ENCODE measurements at regions not wholly inside any gene's neighbourhood (a gene's known extent, or its start where the extent isn't known, plus 50 kb on each side); places are given as distances from the start of the nearest gene placed in this dataset.

DNA sequence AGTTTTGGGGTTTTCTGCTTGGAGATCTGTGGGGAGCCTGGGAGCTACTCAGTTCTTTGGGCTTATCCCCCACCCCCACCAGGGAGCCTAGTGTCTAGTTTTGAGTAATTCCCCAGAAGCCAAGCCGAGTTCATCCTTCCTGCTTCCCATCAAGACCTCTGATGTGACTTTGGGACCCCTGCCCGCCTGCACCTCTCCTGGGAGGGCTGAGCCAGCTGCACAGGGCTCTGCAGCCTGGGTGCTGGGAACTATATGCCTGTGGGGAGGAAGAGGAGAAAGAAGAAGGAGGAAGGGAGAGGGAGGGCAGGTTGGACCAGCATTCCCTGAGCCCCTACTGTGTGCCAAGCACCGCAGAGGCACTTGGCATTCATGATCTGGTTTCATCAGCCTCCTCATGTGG, 178.9 kb downstream of the TMEM132E start:
- H3K27me3 ChIP-seq = peaks cover 0 to 16% (median 0%) of the 10 kb centered on the region in 9 donors
- no peak for ATAC-seq
- H3K4me1 ChIP-seq = no peaks in the 10 kb centered on the region
- DNase-seq = no peak
- WGBS, 4 donors = 57 to 78% (median 65%) methylated on average over 2 to 3 of the region's 3 CpGs
- no peaks in the 10 kb centered on the region for H3K36me3 ChIP-seq
- no peak overlapping the region for H3K27ac ChIP-seq
- TF ChIP-seq, protein P1, sequence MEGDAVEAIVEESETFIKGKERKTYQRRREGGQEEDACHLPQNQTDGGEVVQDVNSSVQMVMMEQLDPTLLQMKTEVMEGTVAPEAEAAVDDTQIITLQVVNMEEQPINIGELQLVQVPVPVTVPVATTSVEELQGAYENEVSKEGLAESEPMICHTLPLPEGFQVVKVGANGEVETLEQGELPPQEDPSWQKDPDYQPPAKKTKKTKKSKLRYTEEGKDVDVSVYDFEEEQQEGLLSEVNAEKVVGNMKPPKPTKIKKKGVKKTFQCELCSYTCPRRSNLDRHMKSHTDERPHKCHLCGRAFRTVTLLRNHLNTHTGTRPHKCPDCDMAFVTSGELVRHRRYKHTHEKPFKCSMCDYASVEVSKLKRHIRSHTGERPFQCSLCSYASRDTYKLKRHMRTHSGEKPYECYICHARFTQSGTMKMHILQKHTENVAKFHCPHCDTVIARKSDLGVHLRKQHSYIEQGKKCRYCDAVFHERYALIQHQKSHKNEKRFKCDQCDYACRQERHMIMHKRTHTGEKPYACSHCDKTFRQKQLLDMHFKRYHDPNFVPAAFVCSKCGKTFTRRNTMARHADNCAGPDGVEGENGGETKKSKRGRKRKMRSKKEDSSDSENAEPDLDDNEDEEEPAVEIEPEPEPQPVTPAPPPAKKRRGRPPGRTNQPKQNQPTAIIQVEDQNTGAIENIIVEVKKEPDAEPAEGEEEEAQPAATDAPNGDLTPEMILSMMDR (IDR thresholded peaks at IDR 0.05) = no peak
- TF ChIP-seq POLR2A (IDR thresholded peaks at IDR 0.05) = no peak
- H3K4me3 ChIP-seq = no peak overlapping the region
- intact Hi-C loops (cut with DNase I) = loop anchor here in 1 of 10 donors (10.0 kb wide), 1 partner anchor 56 kb away; no protein-coding TSS in a partner anchor
- no peaks in the 10 kb centered on the region for H3K9me3 ChIP-seq

DNA sequence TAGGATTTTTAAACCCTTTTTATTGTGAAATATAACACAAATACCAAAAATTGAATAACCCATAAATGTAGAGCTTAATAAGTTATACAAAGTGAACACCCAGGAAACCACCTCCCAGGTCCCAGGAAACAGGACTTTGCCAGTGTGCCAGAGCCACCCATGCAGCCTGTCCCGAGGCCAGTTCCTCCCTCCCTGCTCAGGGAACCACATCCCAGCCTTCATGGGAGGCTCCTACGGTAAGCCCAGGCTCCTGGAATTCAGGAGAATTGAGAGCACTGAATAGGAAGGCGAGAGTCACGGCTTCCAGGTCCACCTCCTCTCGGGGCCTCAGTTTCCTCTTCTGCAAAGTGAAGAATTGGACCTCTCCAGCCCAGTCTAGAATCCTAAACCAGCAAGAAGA, 178.2 kb downstream of the TMEM132E start:
- DNase-seq = no peak
- intact Hi-C loops (cut with DNase I) = loop anchor here in 1 of 10 donors (10.0 kb wide), 1 partner anchor 57 kb away; no protein-coding TSS in a partner anchor
- WGBS, 4 donors = 64 to 76% (median 71%) methylated on average over 5 of the region's 5 CpGs

DNA sequence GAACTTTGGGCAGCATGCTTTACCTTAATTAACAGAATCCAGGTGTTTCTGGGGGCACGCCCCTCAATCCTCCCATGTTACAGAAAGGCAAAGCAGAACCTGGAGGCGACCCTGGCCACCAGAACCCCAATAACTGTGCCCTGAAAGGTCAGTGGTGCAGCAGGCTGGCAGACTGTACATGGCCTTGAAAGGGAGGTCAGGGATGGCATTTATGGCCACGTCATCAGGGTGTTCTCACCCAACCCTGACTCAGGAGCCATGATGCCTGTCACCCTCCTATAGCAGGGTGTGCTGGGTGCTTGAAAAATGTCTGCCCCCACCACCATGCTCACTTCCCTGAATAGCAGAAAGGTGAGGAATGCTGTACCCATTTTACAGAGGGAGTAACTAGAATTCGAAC, 177.7 kb downstream of the TMEM132E start:
- intact Hi-C loops (cut with DNase I) = loop anchor here in 1 of 10 donors (10.0 kb wide), 1 partner anchor 58 kb away; no protein-coding TSS in a partner anchor
- no peaks in the 10 kb centered on the region for H3K9me3 ChIP-seq
- ATAC-seq (no peak), DNase-seq (no peak)
- TF ChIP-seq, protein P1 (IDR thresholded peaks at IDR 0.05) = no peak
- TF ChIP-seq POLR2A (IDR thresholded peaks at IDR 0.05) = no peak
- no peaks in the 10 kb centered on the region for H3K4me1 ChIP-seq
- H3K27me3 ChIP-seq = peaks cover 0 to 16% (median 0%) of the 10 kb centered on the region in 9 donors
- no peak overlapping the region for H3K4me3 ChIP-seq
- WGBS, 4 donors = 80 to 89% (median 84%) methylated on average over 4 of the region's 4 CpGs
- no peaks in the 10 kb centered on the region for H3K36me3 ChIP-seq
- H3K27ac ChIP-seq = no peak overlapping the region

More for the DNA sequence above, 178.2 kb downstream of the TMEM132E start:
- no peaks in the 10 kb centered on the region for H3K36me3 ChIP-seq
- TF ChIP-seq, protein P1 (IDR thresholded peaks at IDR 0.05) = no peak
- no peak for TF ChIP-seq POLR2A (IDR thresholded peaks at IDR 0.05)
- H3K4me3 ChIP-seq = no peak overlapping the region
- no peak overlapping the region for H3K27ac ChIP-seq
- no peaks in the 10 kb centered on the region for H3K4me1 ChIP-seq
- H3K9me3 ChIP-seq = no peaks in the 10 kb centered on the region
- H3K27me3 ChIP-seq = peaks cover 0 to 16% (median 0%) of the 10 kb centered on the region in 9 donors
- no peak for ATAC-seq

DNA sequence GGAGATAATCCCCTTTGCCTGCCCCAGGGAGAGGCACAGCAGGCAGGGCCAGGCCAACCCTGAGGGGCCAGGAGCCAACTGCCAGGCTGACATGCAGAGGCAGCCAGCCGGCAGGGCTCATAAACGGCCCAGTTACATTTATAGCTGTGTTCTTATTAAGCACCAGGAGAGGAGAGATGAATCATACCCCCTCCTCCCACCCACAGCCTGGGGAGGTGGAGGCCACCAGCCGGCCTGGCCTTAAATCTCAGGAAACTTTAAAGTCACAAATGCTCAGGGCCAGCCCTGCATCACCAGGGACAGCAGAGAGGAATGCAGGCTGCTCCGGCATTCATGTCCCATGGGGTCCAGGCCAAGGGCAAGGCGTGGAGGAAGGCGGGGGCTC, 177.2 kb downstream of the TMEM132E start:
- Histone ChIP-seq H3K9me3 (no peaks in the 10 kb centered on the region), H3K27me3 (peaks cover 0 to 17% (median 0%) of the 10 kb centered on the region in 9 donors), H3K27ac (no peak overlapping the region), H3K36me3 (no peaks in the 10 kb centered on the region), H3K4me1 (no peaks in the 10 kb centered on the region), H3K4me3 (no peak overlapping the region)
- intact Hi-C loops (cut with DNase I) = loop anchor here in 1 of 10 donors (10.0 kb wide), 1 partner anchor 58 kb away; no protein-coding TSS in a partner anchor
- ATAC-seq (peak in 3 of 4 donors; percentile 67 to 90 (median 88)), DNase-seq (peak in 3 of 5 donors; percentile 15 to 37 (median 36))
- WGBS, 4 donors = 23 to 35% (median 24%) methylated on average over 5 to 6 of the region's 6 CpGs
- TF ChIP-seq POLR2A (IDR thresholded peaks at IDR 0.05) = no peak
- TF ChIP-seq, protein P1 (IDR thresholded peaks at IDR 0.05) = no peak
